PC-9 (cell line): ENCODE measurements at regions not wholly inside any gene's neighbourhood (a gene's known extent, or its start where the extent isn't known, plus 50 kb on each side); places are given as distances from the start of the nearest gene placed in this dataset.

Experiments used
- CTCF ChIP-seq: fragments of 200-600 bp; sonication (generic); conservative IDR thresholded peaks from 2 replicates; pipeline ENCODE4 v1.6.1; 2017; ENCODE audit warnings: mixed run types, antibody characterized with exemption, mild to moderate bottlenecking, moderate library complexity
- EZH2 ChIP-seq: fragments of 200-600 bp; sonication (generic); IDR thresholded peaks from 2 replicates; pipeline ENCODE4 v1.8.0; 2017; ENCODE audit warnings: antibody characterized with exemption, low read depth

GRCh38 chr17:73698966-73699365 lies 54.7 kb upstream of the SDK2 start:
- no peak for TF ChIP-seq EZH2
- TF ChIP-seq CTCF = no peak
